HepG2 (cell line): ENCODE measurements at regions not wholly inside any gene's neighbourhood (a gene's known extent, or its start where the extent isn't known, plus 50 kb on each side); places are given as distances from the start of the nearest gene placed in this dataset.

Experiments
- ATAC-seq: fragments of 200-7000 bp; cut with Tn5 transposase; 3 replicates; pipeline ENCODE4 v1.9.1; 2020; ENCODE audit warnings: mild to moderate bottlenecking, moderate library complexity
- BruUV-seq: library from RNA; stranded (reverse); fragments of 400-500 nt; replicated peaks from 2 replicates; lab custom pipeline; 2021; lab: Mats Ljungman, UMichigan
- CTCF ChIA-PET: fragments of 300-600 bp; formaldehyde crosslinking; extraction: SDS; loops from one replicate; lab custom pipeline; 2021; ENCODE audit warnings: low total read pairs, inconsistent platforms, low intra/inter-chr PET ratio; lab: Yijun Ruan, JAX
- POLR2A ChIA-PET: fragments of 350-600 bp; sonication (Branson Sonifier 250); formaldehyde crosslinking; loops from one replicate; lab custom pipeline; 2020; ENCODE audit warnings: antibody characterized with exemption, inconsistent platforms; lab: Yijun Ruan, JAX
- DNase-seq: peaks from one replicate; pipeline ENCODE4 v3.0.0-alpha.2; 2015; ENCODE audit warnings: low spot score
- FAIRE-seq: peaks from 3 replicates; lab custom pipeline; 2011; peaks lifted over from hg19 to GRCh38; lab: Jason Lieb, UNC
- H2AFZ ChIP-seq: one replicate; pipeline ENCODE4 v1.6.1; 2011; ENCODE audit warnings: low read length, inconsistent platforms
- H3K27ac ChIP-seq: fragments of 300-600 bp; 3 replicates; pipeline ENCODE4 v1.8.0; 2011; ENCODE audit warnings: mixed run types, mild to moderate bottlenecking, mixed read lengths, low read length, inconsistent platforms; ENCODE audit not compliant: insufficient read depth; ENCODE audit errors: extremely low read length
- H3K27me3 ChIP-seq, 2 experiments: fragments of 200-600 bp in 1 of 2; 2 replicates in 1 of 2; 3 replicates in 1 of 2; pipeline versions ENCODE4 v1.6.0 to v1.8.0; 2011; ENCODE audit warnings: low read length in 2 of 2, mild to moderate bottlenecking in 2 of 2, moderate library complexity in 2 of 2, inconsistent platforms in 1 of 2; ENCODE audit not compliant: insufficient read depth in 2 of 2, control insufficient read depth in 1 of 2
- H3K36me3 ChIP-seq, 2 experiments: fragments of 200-600 bp in 1 of 2; replicated peaks in 1 of 2; 2 replicates in 1 of 2; 3 replicates in 1 of 2; pipeline versions ENCODE4 v1.5.1 to v1.8.0; 2011; ENCODE audit warnings: low read length in 2 of 2, inconsistent platforms in 1 of 2; ENCODE audit not compliant: insufficient read depth in 2 of 2, control insufficient read depth in 1 of 2
- H3K4me1 ChIP-seq: 2 replicates; pipeline ENCODE4 v1.5.1; 2012; ENCODE audit warnings: low read length, inconsistent platforms; ENCODE audit not compliant: insufficient read depth
- H3K4me2 ChIP-seq: 2 replicates; pipeline ENCODE4 v1.6.0; 2011; ENCODE audit warnings: low read depth, low read length, inconsistent platforms
- H3K4me3 ChIP-seq, 3 experiments: fragments of 200-600 bp in 1 of 3; sonication (generic), shearing (Covaris generic) in 1 of 3; replicated peaks in 1 of 3; 2 replicates each; pipeline ENCODE4 v1.5.1; 2011 to 2016; ENCODE audit warnings: low read length in 3 of 3, inconsistent platforms in 2 of 3, low read depth in 2 of 3, mild to moderate bottlenecking in 2 of 3, control low read depth in 1 of 3, mixed read lengths in 1 of 3; ENCODE audit not compliant: insufficient read depth in 1 of 3
- H3K79me2 ChIP-seq: one replicate; pipeline ENCODE4 v1.6.1; 2011; ENCODE audit warnings: low read length, inconsistent platforms; ENCODE audit not compliant: insufficient read depth
- H3K9ac ChIP-seq: 2 replicates; pipeline ENCODE4 v1.6.0; 2011; ENCODE audit warnings: mild to moderate bottlenecking, low read depth, low read length, inconsistent platforms; ENCODE audit not compliant: insufficient read depth
- H3K9me3 ChIP-seq: 2 replicates; pipeline ENCODE4 v1.5.1; 2012; ENCODE audit warnings: mild to moderate bottlenecking, low read length
- H4K20me1 ChIP-seq: 2 replicates; pipeline ENCODE4 v1.6.0; 2011; ENCODE audit warnings: inconsistent platforms, mild to moderate bottlenecking, low read length, moderate library complexity; ENCODE audit not compliant: insufficient read depth
- ARID5B ChIP-seq: IDR thresholded peaks from 2 replicates; pipeline ENCODE4 v1.4.0; 2020; ENCODE audit warnings: mild to moderate bottlenecking, missing genetic modification reagents
- ATF7 ChIP-seq, 2 experiments: fragments of 450-650 bp in 1 of 2; sonication (generic) in 1 of 2; formaldehyde crosslinking in 1 of 2; IDR thresholded peaks; 2 replicates each; pipeline versions ENCODE4 v1.4.0 to v1.6.1; 2016 to 2020; ENCODE audit warnings: antibody characterized with exemption in 1 of 2, mild to moderate bottlenecking in 1 of 2, missing genetic modification reagents in 1 of 2
- BCL3 ChIP-seq: sonication (generic); formaldehyde crosslinking; IDR thresholded peaks from 2 replicates; pipeline ENCODE4 v1.5.1; 2020; ENCODE audit warnings: mild to moderate bottlenecking, missing genetic modification reagents, moderate library complexity
- CEBPG ChIP-seq: IDR thresholded peaks from 2 replicates; pipeline ENCODE4 v1.6.1; 2016
- GPBP1L1 ChIP-seq: sonication (generic); formaldehyde crosslinking; IDR thresholded peaks from 2 replicates; pipeline ENCODE4 v1.5.0; 2020; ENCODE audit warnings: mild to moderate bottlenecking, missing genetic modification reagents
- RFX1 ChIP-seq: fragments of 450-650 bp; IDR thresholded peaks from 2 replicates; pipeline ENCODE4 v1.6.1; 2017
- SNRNP70 ChIP-seq: fragments of 200-400 bp; formaldehyde crosslinking; IDR thresholded peaks from 2 replicates; pipeline ENCODE4 v1.6.1; 2017; ENCODE audit warnings: mild to moderate bottlenecking, low read depth, low read length, moderate library complexity
- ZBTB7B ChIP-seq: sonication (generic); formaldehyde crosslinking; IDR thresholded peaks from 2 replicates; pipeline ENCODE4 v1.4.0; 2020; ENCODE audit warnings: missing genetic modification reagents
- ZNF318 ChIP-seq: sonication (generic); formaldehyde crosslinking; IDR thresholded peaks from 2 replicates; pipeline ENCODE4 v1.4.0; 2020; ENCODE audit warnings: mild to moderate bottlenecking, missing genetic modification reagents
- ZNF354B ChIP-seq: sonication (generic); formaldehyde crosslinking; IDR thresholded peaks from 2 replicates; pipeline ENCODE4 v1.8.0; 2022; ENCODE audit warnings: mild to moderate bottlenecking, missing genetic modification reagents
- ZNF446 ChIP-seq: sonication (generic); formaldehyde crosslinking; IDR thresholded peaks from 2 replicates; pipeline ENCODE4 v1.5.0; 2020; ENCODE audit warnings: mild to moderate bottlenecking, missing genetic modification reagents
- WGBS: methylation state at CpG from one replicate; pipeline ENCODE4 v1.1.6; 2017; ENCODE audit warnings: low lambda C conversion rate; 5-methylcytosine and 5-hydroxymethylcytosine counted together
- in situ Hi-C: cut with HindIII; loops from 2 replicates; pipeline ENCODE4 v1.10.0; 2017; ENCODE audit warnings: low pct_unique_long_range_greater_than_20kb; ENCODE audit not compliant: extremely low pct_ligation_motif_present
- intact Hi-C: fragments of 100-400 bp; cut with micrococcal nuclease; formaldehyde crosslinking; loops from one replicate; pipeline ENCODE4 v1.10.0; 2022; ENCODE audit not compliant: unreplicated experiment

- Histone ChIP-seq H2AFZ (no peak overlapping the region), H3K27me3 (peaks cover 8 to 20% of the 10 kb centered on the region in 2 experiments; a peak in 3 of 5 replicates), H4K20me1 (no peaks in the 10 kb centered on the region), H3K27ac (no peak overlapping the region), H3K9ac (no peak overlapping the region), H3K4me3 (no peak overlapping the region), H3K36me3 (no peaks in the 10 kb centered on the region), H3K4me2 (no peak overlapping the region), H3K79me2 (no peaks in the 10 kb centered on the region), H3K9me3 (no peaks in the 10 kb centered on the region), H3K4me1 (no peaks in the 10 kb centered on the region)
- no TSS peak for BruUV-seq
- in situ Hi-C loops = no loop called here
- FAIRE-seq (no peak), DNase-seq (no peak), ATAC-seq (no peak)
- POLR2A ChIA-PET = no interaction called here
- WGBS = 57% methylated on average over 16 of the region's 16 CpGs
- CTCF ChIA-PET = no interaction called here
- intact Hi-C loops = no loop called here
- TF ChIP-seq ZNF446 = no peak
- TF ChIP-seq GPBP1L1 (CRISPR knock-in tag) = no peak
- TF ChIP-seq ATF7 (IDR thresholded peaks at IDR 0.05) = no peak
- no peak for TF ChIP-seq ATF7 (CRISPR knock-in tag; IDR thresholded peaks at IDR 0.05)
- no peak for TF ChIP-seq ZNF318 (CRISPR knock-in tag)
- TF ChIP-seq ARID5B (CRISPR knock-in tag) = no peak
- TF ChIP-seq RFX1 = no peak
- no peak for TF ChIP-seq ZBTB7B (CRISPR knock-in tag)
- no peak for TF ChIP-seq CEBPG (CRISPR knock-in tag)
- TF ChIP-seq SNRNP70 = no peak
- no peak for TF ChIP-seq BCL3 (CRISPR knock-in tag)
- no peak for TF ChIP-seq ZNF354B (CRISPR knock-in tag)
These were observed 155.4 kb downstream of the DLL1 start for GRCh38 chr6:170135461-170135820.
